OCI-LY1 (cell line): ENCODE measurements at regions not wholly inside any gene's neighbourhood (a gene's known extent, or its start where the extent isn't known, plus 50 kb on each side); places are given as distances from the start of the nearest gene placed in this dataset.

ENCODE experiments used
- H2AFZ ChIP-seq: fragments of 200-600 bp; sonication (generic), shearing (Covaris generic); 2 replicates; pipeline ENCODE4 v1.6.0; 2014; ENCODE audit warnings: antibody characterized with exemption, mild to moderate bottlenecking, low read length
- H3F3A ChIP-seq: fragments of 200-600 bp; sonication (generic), shearing (Covaris generic); 2 replicates; pipeline ENCODE4 v1.6.0; 2014; ENCODE audit warnings: mild to moderate bottlenecking, antibody characterized with exemption, low read length, moderate library complexity; ENCODE audit not compliant: insufficient read depth
- H3K27ac ChIP-seq: fragments of 200-600 bp; sonication (generic); 2 replicates; pipeline ENCODE4 v1.5.1; 2014; ENCODE audit warnings: low read length, mixed run types, mild to moderate bottlenecking, low read depth; ENCODE audit not compliant: poor library complexity, severe bottlenecking
- H3K27me3 ChIP-seq: fragments of 200-600 bp; sonication (generic); 2 replicates; pipeline ENCODE4 v1.6.0; 2014; ENCODE audit warnings: antibody characterized with exemption, mild to moderate bottlenecking, low read length, moderate library complexity; ENCODE audit not compliant: insufficient read depth
- H3K36me3 ChIP-seq: fragments of 200-600 bp; sonication (generic); 2 replicates; pipeline ENCODE4 v1.6.1; 2014; ENCODE audit warnings: mild to moderate bottlenecking, antibody characterized with exemption, low read length, moderate library complexity, mixed read lengths; ENCODE audit not compliant: insufficient read depth
- H3K4me1 ChIP-seq: fragments of 200-600 bp; sonication (generic); 2 replicates; pipeline ENCODE4 v1.5.1; 2014; ENCODE audit warnings: mild to moderate bottlenecking, low read length, moderate library complexity; ENCODE audit not compliant: insufficient read depth, severe bottlenecking
- H3K4me2 ChIP-seq: fragments of 200-600 bp; sonication (generic), shearing (Covaris generic); 2 replicates; pipeline ENCODE4 v1.6.1; 2014; ENCODE audit warnings: low read length
- H3K4me3 ChIP-seq: fragments of 200-600 bp; sonication (generic); 2 replicates; pipeline ENCODE4 v1.5.1; 2014; ENCODE audit warnings: low read length, low read depth, mild to moderate bottlenecking, mixed read lengths; ENCODE audit not compliant: poor library complexity, severe bottlenecking
- H3K79me2 ChIP-seq: fragments of 200-600 bp; shearing (Covaris generic); 2 replicates; pipeline ENCODE4 v1.6.1; 2016; ENCODE audit warnings: mixed run types, low read length, mixed read lengths; ENCODE audit not compliant: insufficient read depth
- H3K9ac ChIP-seq: fragments of 200-600 bp; sonication (generic), shearing (Covaris generic); 2 replicates; pipeline ENCODE4 v1.6.1; 2014; ENCODE audit warnings: mild to moderate bottlenecking, low read length, mixed read lengths
- H3K9me2 ChIP-seq: fragments of 200-600 bp; sonication (generic), shearing (Covaris generic); 2 replicates; pipeline ENCODE4 v1.6.1; 2014; ENCODE audit warnings: low read depth, mild to moderate bottlenecking, low read length, mixed read lengths
- H3K9me3 ChIP-seq: fragments of 200-600 bp; shearing (Covaris generic); 2 replicates; pipeline ENCODE4 v1.6.1; 2014; ENCODE audit warnings: low read length, mixed read lengths
- H4K20me1 ChIP-seq: fragments of 200-600 bp; sonication (generic), shearing (Covaris generic); 2 replicates; pipeline ENCODE4 v1.6.0; 2016; ENCODE audit warnings: mild to moderate bottlenecking, low read length; ENCODE audit not compliant: insufficient read depth
- EZH2 ChIP-seq: fragments of 200-600 bp; sonication (generic), shearing (Covaris generic); IDR thresholded peaks from 2 replicates; pipeline ENCODE4 v1.8.0; 2017; ENCODE audit warnings: borderline replicate concordance, mixed run types, mild to moderate bottlenecking, antibody characterized with exemption, low read length, moderate library complexity, mixed read lengths
- TF ChIP-seq, protein P1 (sequence below): fragments of 200-600 bp; sonication (generic), shearing (Covaris generic); IDR thresholded peaks from 2 replicates; pipeline ENCODE4 v1.5.1; 2017; ENCODE audit warnings: mild to moderate bottlenecking, antibody characterized with exemption, low read length, moderate library complexity, mixed read lengths

DNA sequence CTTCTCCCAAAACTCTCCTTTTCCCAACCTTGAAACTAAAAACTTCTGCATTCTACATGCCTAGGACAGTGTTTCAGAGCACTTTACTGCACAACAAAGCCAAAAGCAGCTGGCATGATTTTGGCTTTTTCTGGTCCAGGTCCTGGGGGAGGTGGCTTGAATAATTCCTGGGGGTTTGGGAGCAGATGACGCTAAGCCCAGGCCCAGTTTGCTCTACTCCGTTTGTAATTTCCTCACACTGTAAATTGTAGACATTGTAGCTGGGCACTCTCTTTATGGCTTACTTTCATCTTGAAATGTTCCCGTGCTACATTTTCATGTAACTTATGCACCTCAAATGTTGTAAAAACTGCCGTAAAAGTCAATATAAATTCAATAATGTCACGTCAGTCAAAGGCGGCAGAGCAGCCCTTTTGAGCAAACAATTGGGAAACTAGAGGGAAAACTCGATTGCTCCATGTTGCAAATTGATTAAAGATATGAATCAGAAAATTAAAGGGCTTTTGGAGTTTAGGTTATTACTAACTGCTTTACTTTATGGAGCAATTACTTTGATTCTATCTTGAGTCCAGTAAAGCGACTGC lies 373.2 kb upstream of the SLC14A2 start:
- Histone ChIP-seq H3K36me3 (no peaks in the 10 kb centered on the region), H3K9ac (no peak overlapping the region), H3K4me1 (no peaks in the 10 kb centered on the region), H3K9me3 (no peaks in the 10 kb centered on the region), H3K27ac (no peak overlapping the region), H3K9me2 (no peaks in the 10 kb centered on the region), H3K4me2 (no peak overlapping the region), H4K20me1 (no peaks in the 10 kb centered on the region), H3K4me3 (no peak overlapping the region), H3K27me3 (no peaks in the 10 kb centered on the region), H2AFZ (no peak overlapping the region), H3F3A (no peaks in the 10 kb centered on the region), H3K79me2 (no peaks in the 10 kb centered on the region)
- no peak for TF ChIP-seq EZH2
- TF ChIP-seq, protein P1, sequence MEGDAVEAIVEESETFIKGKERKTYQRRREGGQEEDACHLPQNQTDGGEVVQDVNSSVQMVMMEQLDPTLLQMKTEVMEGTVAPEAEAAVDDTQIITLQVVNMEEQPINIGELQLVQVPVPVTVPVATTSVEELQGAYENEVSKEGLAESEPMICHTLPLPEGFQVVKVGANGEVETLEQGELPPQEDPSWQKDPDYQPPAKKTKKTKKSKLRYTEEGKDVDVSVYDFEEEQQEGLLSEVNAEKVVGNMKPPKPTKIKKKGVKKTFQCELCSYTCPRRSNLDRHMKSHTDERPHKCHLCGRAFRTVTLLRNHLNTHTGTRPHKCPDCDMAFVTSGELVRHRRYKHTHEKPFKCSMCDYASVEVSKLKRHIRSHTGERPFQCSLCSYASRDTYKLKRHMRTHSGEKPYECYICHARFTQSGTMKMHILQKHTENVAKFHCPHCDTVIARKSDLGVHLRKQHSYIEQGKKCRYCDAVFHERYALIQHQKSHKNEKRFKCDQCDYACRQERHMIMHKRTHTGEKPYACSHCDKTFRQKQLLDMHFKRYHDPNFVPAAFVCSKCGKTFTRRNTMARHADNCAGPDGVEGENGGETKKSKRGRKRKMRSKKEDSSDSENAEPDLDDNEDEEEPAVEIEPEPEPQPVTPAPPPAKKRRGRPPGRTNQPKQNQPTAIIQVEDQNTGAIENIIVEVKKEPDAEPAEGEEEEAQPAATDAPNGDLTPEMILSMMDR, result no peak

DNA sequence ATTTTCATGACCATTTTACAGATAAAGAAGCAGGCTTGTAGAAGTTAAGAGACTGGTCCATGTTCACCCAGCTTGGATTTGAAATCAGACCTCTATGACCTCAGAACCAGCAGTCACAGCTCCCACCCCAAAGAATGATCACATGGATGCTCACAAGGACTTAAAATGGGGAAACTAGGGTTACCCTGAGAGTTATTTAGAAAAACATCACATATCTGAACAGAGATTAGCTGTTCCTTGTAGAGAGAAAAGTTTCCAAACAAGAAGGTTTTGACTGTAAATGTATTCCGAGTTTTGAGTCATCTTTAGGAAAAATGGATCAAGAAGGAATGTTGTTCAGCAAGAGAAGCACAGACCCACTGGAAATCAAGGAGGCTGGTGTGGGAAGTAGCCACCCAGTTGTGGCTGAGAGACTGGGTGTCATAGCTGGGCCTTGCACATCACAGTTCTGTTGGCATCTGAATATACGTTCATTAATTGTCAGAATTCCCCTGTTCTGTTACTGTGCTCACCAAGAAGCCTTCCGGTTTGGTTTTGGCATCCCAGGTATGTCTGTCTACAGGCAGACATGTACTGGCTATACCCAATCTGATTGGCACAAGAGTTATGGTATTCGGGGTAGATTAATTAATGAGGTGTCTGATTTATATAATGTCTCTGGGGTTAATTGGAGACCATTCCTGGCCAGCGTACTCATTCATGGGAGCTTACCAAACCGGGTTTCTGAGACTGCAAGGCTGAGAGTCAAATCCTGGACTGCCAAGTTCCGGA lies 371.8 kb upstream of the SLC14A2 start:
- no peaks in the 10 kb centered on the region for H3F3A ChIP-seq
- H3K4me1 ChIP-seq, result no peaks in the 10 kb centered on the region
- H3K4me2 ChIP-seq, result no peak overlapping the region
- TF ChIP-seq, protein P1, result no peak
- TF ChIP-seq EZH2, result no peak
- H3K9me3 ChIP-seq, result no peaks in the 10 kb centered on the region
- H3K9me2 ChIP-seq, result no peaks in the 10 kb centered on the region
- H4K20me1 ChIP-seq, result no peaks in the 10 kb centered on the region
- no peaks in the 10 kb centered on the region for H3K27me3 ChIP-seq
- H3K27ac ChIP-seq, result no peak overlapping the region
- H3K36me3 ChIP-seq, result no peaks in the 10 kb centered on the region
- H3K4me3 ChIP-seq, result no peak overlapping the region
- H3K79me2 ChIP-seq, result no peaks in the 10 kb centered on the region
- H2AFZ ChIP-seq, result no peak overlapping the region
- no peak overlapping the region for H3K9ac ChIP-seq

DNA sequence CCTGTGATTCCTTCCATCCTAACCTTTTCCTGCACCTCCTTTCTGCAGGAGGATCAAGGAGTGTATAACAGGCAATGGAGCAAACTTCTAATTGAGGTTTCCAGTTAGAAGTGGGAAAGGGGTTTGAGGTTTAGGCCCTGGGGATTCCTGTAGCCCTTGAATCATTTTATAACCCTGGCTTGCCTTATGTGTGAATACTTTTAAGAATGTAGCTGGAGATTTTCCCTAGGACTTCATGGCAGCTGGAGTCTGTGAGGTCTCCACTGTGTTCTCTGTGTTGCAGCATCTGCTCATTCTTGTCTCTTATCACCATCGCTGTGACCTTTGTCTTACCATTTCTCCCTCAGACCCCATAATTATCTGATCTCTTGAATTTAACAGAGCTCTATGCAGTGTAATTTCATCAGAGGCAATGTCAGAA lies 370.2 kb upstream of the SLC14A2 start:
- Histone ChIP-seq H3K9me3 (no peaks in the 10 kb centered on the region), H4K20me1 (no peaks in the 10 kb centered on the region), H3K36me3 (no peaks in the 10 kb centered on the region), H3K4me1 (no peaks in the 10 kb centered on the region), H3K9me2 (no peaks in the 10 kb centered on the region), H3K4me2 (no peak overlapping the region), H3F3A (no peaks in the 10 kb centered on the region), H3K27me3 (no peaks in the 10 kb centered on the region), H3K4me3 (no peak overlapping the region), H3K27ac (no peak overlapping the region), H2AFZ (no peak overlapping the region), H3K79me2 (no peaks in the 10 kb centered on the region), H3K9ac (no peak overlapping the region)
- no peak for TF ChIP-seq EZH2
- TF ChIP-seq, protein P1, result no peak
